HG03432 (cell line): ENCODE measurements at regions not wholly inside any gene's neighbourhood (a gene's known extent, or its start where the extent isn't known, plus 50 kb on each side); places are given as distances from the start of the nearest gene placed in this dataset.
"Not testable (repeated sequence)": the region's sequence is repeated elsewhere in the genome, so short reads cannot be mapped to it uniquely, and the experiment has no call there.

Experiments
- ATAC-seq: cut with Tn5 transposase; IDR thresholded peaks from one replicate; pipeline ENCODE4 v1.9.1; 2021; ENCODE audit warnings: mild to moderate bottlenecking, moderate library complexity; ENCODE audit not compliant: unreplicated experiment

GRCh38 chr13:83731113-83731512 lies 151.2 kb downstream of the SLITRK1 start:
- no peak for ATAC-seq

- ATAC-seq: no peak
Observed at GRCh38 chr13:83730674-83731073, 151.6 kb downstream of the SLITRK1 start.

GRCh38 chr13:83722443-83722842 lies 159.8 kb downstream of the SLITRK1 start:
- no peak for ATAC-seq

GRCh38 chr13:83716121-83716520 lies 166.2 kb downstream of the SLITRK1 start:
- no peak for ATAC-seq

GRCh38 chr13:83714236-83714635 lies 168.0 kb downstream of the SLITRK1 start:
- no peak for ATAC-seq

- ATAC-seq: no peak
Observed at GRCh38 chr13:83710133-83710515, 172.2 kb downstream of the SLITRK1 start.

- no peak for ATAC-seq
Observed at GRCh38 chr13:83709426-83710132, 172.7 kb downstream of the SLITRK1 start.

GRCh38 chr13:83702021-83702420 lies 180.3 kb downstream of the SLITRK1 start:
- no peak for ATAC-seq

GRCh38 chr13:83692800-83693199 lies 189.5 kb downstream of the SLITRK1 start:
- ATAC-seq: no peak

- ATAC-seq: no peak
Observed at GRCh38 chr13:83691966-83692365, 190.3 kb downstream of the SLITRK1 start.

GRCh38 chr13:83681547-83681946 lies 200.7 kb downstream of the SLITRK1 start:
- ATAC-seq: no peak

- no peak for ATAC-seq
Observed at GRCh38 chr13:83677985-83678384, 204.3 kb downstream of the SLITRK1 start.

- ATAC-seq: no peak
Observed at GRCh38 chr13:83672612-83673011, 209.7 kb downstream of the SLITRK1 start.

- no peak for ATAC-seq
Observed at GRCh38 chr13:83667606-83668005, 214.7 kb downstream of the SLITRK1 start.

- no peak for ATAC-seq
Observed at GRCh38 chr13:83666141-83666540, 216.1 kb downstream of the SLITRK1 start.

GRCh38 chr13:83657281-83657680 lies 225.0 kb downstream of the SLITRK1 start:
- no peak for ATAC-seq

- ATAC-seq: not testable (repeated sequence)
Observed at GRCh38 chr13:83642617-83643016, 239.7 kb downstream of the SLITRK1 start.

- ATAC-seq: no peak
Observed at GRCh38 chr13:83634601-83635000, 247.7 kb downstream of the SLITRK1 start.

GRCh38 chr13:83633746-83634145 lies 248.5 kb downstream of the SLITRK1 start:
- no peak for ATAC-seq

GRCh38 chr13:83622422-83622784 lies 259.9 kb downstream of the SLITRK1 start:
- no peak for ATAC-seq

GRCh38 chr13:83621765-83622421 lies 260.4 kb downstream of the SLITRK1 start:
- ATAC-seq: no peak

- ATAC-seq: no peak
Observed at GRCh38 chr13:83620530-83621220, 261.6 kb downstream of the SLITRK1 start.
